ENCODE measurements at regions not wholly inside any gene's neighbourhood (a gene's known extent, or its start where the extent isn't known, plus 50 kb on each side); places are given as distances from the start of the nearest gene placed in this dataset.

- TF ChIP-seq EZH2 (IDR thresholded peaks at IDR 0.05; ENCODE audit: borderline replicate concordance, low read depth, low read length, poor library complexity, severe bottlenecking) (no peak), CTCF (conservative IDR thresholded peaks at IDR 0.05; ENCODE audit: low read depth, low read length) (no peak)
Measured at GRCh38 chr1:62918700-62919099, 134.8 kb downstream of the ATG4C start.

All from A673 (cell line).